ENCODE measurements at regions not wholly inside any gene's neighbourhood (a gene's known extent, or its start where the extent isn't known, plus 50 kb on each side); places are given as distances from the start of the nearest gene placed in this dataset.

DNA sequence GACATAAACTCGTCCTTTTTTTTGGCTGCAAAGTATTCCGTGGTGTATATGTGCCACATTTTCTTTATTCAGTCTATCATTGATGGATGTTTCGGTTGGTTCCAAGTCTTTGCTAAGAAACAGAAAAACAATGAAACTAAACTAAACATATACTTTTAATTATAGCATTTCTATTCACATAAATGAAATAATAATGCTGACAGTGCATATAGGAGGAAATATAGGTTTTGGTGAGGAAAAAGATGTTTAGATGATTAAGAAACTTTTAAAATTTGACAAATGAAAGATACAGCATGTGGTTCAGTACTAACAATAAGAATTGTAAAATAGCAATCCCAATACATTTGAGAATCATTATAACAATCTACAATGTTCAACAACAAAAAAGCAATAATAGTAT is 1094.5 kb upstream of the CDH6 start:
- TF ChIP-seq TCF12 (IDR thresholded peaks at IDR 0.05; ENCODE audit: low read depth, low read length) (no peak), EZH2 (IDR thresholded peaks at IDR 0.05; ENCODE audit: low read depth, low read length, severe bottlenecking) (no peak), CHD1 (IDR thresholded peaks at IDR 0.05; ENCODE audit: low read depth, low read length) (no peak), JUN (IDR thresholded peaks at IDR 0.05; ENCODE audit: low read depth, low read length) (no peak), TAF1 (IDR thresholded peaks at IDR 0.05; ENCODE audit: low read depth, low read length) (no peak)
- TF ChIP-seq, protein P1, sequence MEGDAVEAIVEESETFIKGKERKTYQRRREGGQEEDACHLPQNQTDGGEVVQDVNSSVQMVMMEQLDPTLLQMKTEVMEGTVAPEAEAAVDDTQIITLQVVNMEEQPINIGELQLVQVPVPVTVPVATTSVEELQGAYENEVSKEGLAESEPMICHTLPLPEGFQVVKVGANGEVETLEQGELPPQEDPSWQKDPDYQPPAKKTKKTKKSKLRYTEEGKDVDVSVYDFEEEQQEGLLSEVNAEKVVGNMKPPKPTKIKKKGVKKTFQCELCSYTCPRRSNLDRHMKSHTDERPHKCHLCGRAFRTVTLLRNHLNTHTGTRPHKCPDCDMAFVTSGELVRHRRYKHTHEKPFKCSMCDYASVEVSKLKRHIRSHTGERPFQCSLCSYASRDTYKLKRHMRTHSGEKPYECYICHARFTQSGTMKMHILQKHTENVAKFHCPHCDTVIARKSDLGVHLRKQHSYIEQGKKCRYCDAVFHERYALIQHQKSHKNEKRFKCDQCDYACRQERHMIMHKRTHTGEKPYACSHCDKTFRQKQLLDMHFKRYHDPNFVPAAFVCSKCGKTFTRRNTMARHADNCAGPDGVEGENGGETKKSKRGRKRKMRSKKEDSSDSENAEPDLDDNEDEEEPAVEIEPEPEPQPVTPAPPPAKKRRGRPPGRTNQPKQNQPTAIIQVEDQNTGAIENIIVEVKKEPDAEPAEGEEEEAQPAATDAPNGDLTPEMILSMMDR (IDR thresholded peaks at IDR 0.05; ENCODE audit: control extremely low read depth in 1 of 3, insufficient read depth in 1 of 3, low read depth in 1 of 3, low read length in 3 of 3), result no peak

Data from H1 (cell line).